ENCODE measurements at regions not wholly inside any gene's neighbourhood (a gene's known extent, or its start where the extent isn't known, plus 50 kb on each side); places are given as distances from the start of the nearest gene placed in this dataset.

DNA sequence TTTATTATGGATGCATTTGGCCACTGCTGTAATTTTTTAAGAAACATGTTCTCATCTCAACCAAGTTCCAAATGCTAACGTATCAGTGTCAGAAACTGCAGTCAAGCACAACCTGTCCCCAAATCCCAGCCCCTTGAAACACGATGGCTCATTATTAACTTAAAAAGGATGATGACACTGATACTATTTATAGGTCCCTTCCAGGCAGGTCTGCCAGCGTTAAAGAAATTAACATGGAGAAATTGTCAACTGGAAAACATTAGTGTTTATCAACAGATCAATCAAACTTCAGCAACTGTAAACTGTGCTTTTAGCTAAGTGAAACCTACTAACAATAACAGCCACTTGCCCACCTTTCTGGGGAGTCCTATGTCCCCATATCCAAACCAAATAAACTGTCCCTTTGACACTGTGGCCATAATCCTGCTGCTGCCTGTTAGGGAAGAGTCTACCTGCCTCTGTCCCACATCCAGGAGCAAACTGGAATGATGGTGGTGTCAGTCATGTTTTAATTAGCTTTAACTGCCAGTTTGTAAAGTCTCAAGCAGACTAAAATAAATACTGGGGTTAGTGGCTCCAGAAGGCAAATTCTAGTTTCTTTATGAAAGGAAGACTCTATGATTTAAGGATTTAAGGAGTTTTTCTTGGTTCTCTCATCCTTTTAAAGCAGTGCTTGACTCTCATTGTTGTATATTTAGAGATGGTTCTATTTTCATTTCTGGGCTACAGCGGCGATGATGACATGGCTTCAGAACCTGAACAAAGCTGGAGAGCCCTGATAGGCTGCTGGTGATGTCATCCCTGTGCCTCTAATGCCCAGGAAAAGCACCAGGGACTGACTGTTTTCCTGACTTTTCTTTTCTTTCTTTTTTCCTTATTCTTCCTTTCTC lies 583.6 kb upstream of the PIK3C3 start:
- TF ChIP-seq, protein P1, sequence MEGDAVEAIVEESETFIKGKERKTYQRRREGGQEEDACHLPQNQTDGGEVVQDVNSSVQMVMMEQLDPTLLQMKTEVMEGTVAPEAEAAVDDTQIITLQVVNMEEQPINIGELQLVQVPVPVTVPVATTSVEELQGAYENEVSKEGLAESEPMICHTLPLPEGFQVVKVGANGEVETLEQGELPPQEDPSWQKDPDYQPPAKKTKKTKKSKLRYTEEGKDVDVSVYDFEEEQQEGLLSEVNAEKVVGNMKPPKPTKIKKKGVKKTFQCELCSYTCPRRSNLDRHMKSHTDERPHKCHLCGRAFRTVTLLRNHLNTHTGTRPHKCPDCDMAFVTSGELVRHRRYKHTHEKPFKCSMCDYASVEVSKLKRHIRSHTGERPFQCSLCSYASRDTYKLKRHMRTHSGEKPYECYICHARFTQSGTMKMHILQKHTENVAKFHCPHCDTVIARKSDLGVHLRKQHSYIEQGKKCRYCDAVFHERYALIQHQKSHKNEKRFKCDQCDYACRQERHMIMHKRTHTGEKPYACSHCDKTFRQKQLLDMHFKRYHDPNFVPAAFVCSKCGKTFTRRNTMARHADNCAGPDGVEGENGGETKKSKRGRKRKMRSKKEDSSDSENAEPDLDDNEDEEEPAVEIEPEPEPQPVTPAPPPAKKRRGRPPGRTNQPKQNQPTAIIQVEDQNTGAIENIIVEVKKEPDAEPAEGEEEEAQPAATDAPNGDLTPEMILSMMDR (conservative IDR thresholded peaks at IDR 0.05; ENCODE audit: low read length) = no peak
- no peak for TF ChIP-seq EZH2phosphoT487 (IDR thresholded peaks at IDR 0.05; ENCODE audit: borderline replicate concordance, low read depth, low read length)
